AG04450 (cell line): ENCODE measurements at regions not wholly inside any gene's neighbourhood (a gene's known extent, or its start where the extent isn't known, plus 50 kb on each side); places are given as distances from the start of the nearest gene placed in this dataset.
A peak's percentile ranks its signal among the peaks of the same experiment; 100 is the strongest.

Experiments used
- CTCF ChIA-PET: fragments of 300-600, 350-600 bp; formaldehyde crosslinking; extraction: SDS; loops from one replicate; lab custom pipeline; 2022; ENCODE audit warnings: antibody characterized with exemption, inconsistent platforms; lab: Charles Lee
- POLR2A ChIA-PET: fragments of 350-600 bp; formaldehyde crosslinking; extraction: SDS; loops from one replicate; lab custom pipeline; 2021; ENCODE audit warnings: antibody characterized with exemption, inconsistent platforms; lab: Yijun Ruan, JAX
- DNase-seq: peaks from one replicate; pipeline ENCODE4 v3.0.0-alpha.2; 2011; ENCODE audit warnings: low read depth, low spot score
- H3K27ac ChIP-seq: one replicate; pipeline ENCODE4 v1.5.1; 2012; ENCODE audit warnings: low read depth, low read length, control low read depth
- H3K27me3 ChIP-seq: one replicate; pipeline ENCODE4 v1.6.0; 2012; ENCODE audit warnings: low read length; ENCODE audit not compliant: control insufficient read depth, insufficient read depth
- H3K4me3 ChIP-seq: 2 replicates; pipeline ENCODE4 v1.5.1; 2011; ENCODE audit warnings: mild to moderate bottlenecking, low read depth, low read length, control low read depth
- H3K9me3 ChIP-seq: 2 replicates; pipeline ENCODE4 v1.5.1; 2012; ENCODE audit warnings: low read length; ENCODE audit not compliant: control insufficient read depth, insufficient read depth
- TF ChIP-seq, protein P1 (sequence below): IDR thresholded peaks from 2 replicates; pipeline ENCODE4 v1.5.1; 2011; ENCODE audit warnings: low read depth, low read length, control low read depth, inconsistent platforms

DNA sequence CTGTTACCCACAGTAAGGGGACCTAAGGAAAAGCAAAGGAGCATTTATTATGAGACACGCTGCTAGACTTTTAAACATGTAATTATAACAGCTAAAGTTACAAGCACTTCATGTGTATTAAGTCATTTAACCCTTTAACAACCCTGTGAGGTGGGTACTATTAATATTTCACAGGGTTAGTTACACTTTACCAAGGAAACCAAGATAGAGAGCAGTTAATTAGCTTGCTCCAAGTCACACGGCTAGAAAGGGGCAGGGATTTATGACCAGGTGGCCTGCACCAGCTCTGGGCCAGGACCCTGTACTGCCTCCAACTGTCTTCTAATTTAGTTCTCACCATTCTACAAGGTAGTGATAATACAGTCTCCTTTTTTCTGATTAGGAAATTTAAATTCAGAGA lies 74.9 kb downstream of the RPL27A start:
- TF ChIP-seq, protein P1, sequence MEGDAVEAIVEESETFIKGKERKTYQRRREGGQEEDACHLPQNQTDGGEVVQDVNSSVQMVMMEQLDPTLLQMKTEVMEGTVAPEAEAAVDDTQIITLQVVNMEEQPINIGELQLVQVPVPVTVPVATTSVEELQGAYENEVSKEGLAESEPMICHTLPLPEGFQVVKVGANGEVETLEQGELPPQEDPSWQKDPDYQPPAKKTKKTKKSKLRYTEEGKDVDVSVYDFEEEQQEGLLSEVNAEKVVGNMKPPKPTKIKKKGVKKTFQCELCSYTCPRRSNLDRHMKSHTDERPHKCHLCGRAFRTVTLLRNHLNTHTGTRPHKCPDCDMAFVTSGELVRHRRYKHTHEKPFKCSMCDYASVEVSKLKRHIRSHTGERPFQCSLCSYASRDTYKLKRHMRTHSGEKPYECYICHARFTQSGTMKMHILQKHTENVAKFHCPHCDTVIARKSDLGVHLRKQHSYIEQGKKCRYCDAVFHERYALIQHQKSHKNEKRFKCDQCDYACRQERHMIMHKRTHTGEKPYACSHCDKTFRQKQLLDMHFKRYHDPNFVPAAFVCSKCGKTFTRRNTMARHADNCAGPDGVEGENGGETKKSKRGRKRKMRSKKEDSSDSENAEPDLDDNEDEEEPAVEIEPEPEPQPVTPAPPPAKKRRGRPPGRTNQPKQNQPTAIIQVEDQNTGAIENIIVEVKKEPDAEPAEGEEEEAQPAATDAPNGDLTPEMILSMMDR = no peak
- POLR2A ChIA-PET = interaction anchor here (2.2 kb wide), 1 partner anchor 38 kb away, joined by 9 read pairs; no protein-coding TSS in a partner anchor
- Histone ChIP-seq H3K27me3 (no peaks in the 10 kb centered on the region), H3K27ac (no peak overlapping the region), H3K9me3 (no peaks in the 10 kb centered on the region), H3K4me3 (no peak overlapping the region)
- CTCF ChIA-PET = interaction anchor here (0.6 to 0.9 kb wide), 3 partner anchors 11 to 417 kb away, joined by 3 to 4 read pairs (median 3); no protein-coding TSS in a partner anchor
- no peak for DNase-seq

DNA sequence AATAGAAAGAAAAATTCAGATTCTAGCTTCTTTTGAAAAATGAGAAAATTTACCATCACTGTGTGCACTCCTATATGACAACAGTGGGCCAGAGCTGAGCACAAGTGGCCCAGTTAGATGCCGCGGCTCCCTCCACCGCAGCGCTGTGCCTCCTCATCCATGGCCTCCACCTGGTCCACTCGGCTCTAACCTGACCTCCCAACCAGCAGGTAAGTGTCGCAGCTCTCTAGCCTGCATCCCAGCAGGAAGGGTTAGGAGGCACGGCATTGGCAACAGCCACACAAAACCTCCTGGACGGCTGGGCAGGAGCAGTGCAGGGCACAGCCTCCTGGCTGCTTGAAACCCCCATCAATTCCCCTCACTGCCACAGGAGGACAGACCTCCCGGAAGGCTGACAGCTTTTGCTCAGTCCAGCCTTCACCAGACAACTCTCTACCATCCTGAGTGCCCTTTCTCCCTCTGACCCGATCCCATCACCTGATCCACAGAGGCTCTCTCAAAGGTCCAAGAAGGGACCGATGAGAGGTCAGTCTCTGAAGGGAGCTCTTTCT lies 76.1 kb downstream of the RPL27A start:
- Histone ChIP-seq H3K9me3 (no peaks in the 10 kb centered on the region), H3K4me3 (no peak overlapping the region), H3K27ac (no peak overlapping the region), H3K27me3 (no peaks in the 10 kb centered on the region)
- CTCF ChIA-PET = interaction anchor here (0.6 to 1.8 kb wide), 4 partner anchors 10 to 154 kb away, joined by 3 to 6 read pairs (median 4); no protein-coding TSS in a partner anchor
- no peak for DNase-seq
- TF ChIP-seq, protein P1 = no peak
- POLR2A ChIA-PET = interaction anchor here (1.7 to 2.2 kb wide), 2 partner anchors 13 to 39 kb away, joined by 4 to 9 read pairs; no protein-coding TSS in a partner anchor

DNA sequence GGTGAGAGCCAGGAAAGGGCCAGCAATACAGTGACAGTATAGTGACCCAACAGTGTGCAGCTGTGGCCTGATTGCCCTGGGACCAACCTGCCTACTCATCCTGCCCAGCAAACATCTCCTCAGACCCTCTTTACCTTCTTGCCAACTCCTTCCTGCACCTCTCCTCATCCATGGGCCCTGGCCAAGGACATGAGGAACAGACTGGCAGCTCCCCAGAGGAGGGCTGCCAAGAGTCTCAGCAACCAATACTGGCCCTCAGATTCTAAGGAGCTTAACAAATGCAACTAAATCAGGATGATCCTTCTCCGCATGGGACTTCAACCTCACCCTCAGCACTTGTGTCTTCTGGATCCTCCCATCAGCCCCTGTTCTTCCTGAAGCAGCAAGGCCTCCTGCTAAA lies 77.0 kb downstream of the RPL27A start:
- H3K27ac ChIP-seq = no peak overlapping the region
- ChIA-PET CTCF (interaction anchor here (1.0 to 1.8 kb wide), 4 partner anchors 9 to 49 kb away, joined by 3 to 6 read pairs (median 3); no protein-coding TSS in a partner anchor), POLR2A (interaction anchor here (1.7 kb wide), 1 partner anchor 14 kb away, joined by 4 read pairs; no protein-coding TSS in a partner anchor)
- H3K4me3 ChIP-seq = no peak overlapping the region
- no peak for DNase-seq
- H3K27me3 ChIP-seq = no peaks in the 10 kb centered on the region
- no peaks in the 10 kb centered on the region for H3K9me3 ChIP-seq
- TF ChIP-seq, protein P1 = no peak

DNA sequence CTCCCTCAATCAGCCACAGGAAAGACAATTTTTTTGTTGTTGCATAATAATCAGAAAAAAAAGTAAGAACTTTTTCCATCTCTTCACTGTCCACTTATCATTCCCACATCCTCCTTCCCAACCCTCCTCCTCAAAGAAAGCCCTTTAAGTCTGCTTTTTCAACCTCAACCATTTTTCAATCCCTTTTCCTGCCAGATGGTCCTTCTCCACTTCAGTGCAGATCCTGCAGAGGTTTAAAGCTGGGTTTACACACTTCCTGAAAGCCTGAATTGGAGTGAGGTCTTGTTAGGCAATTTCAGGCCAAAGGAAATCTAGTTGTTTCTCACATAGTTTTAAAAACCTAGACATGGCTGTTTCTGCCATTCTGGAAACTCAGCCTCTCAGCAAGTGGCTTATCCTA lies 78.3 kb downstream of the RPL27A start:
- TF ChIP-seq, protein P1 = no peak
- no peaks in the 10 kb centered on the region for H3K27me3 ChIP-seq
- CTCF ChIA-PET = interaction anchor here (0.5 kb wide), 1 partner anchor 152 kb away, joined by 3 read pairs; no protein-coding TSS in a partner anchor
- no peak overlapping the region for H3K4me3 ChIP-seq
- DNase-seq = peak; percentile 36
- peak overlapping the region; percentile 34 for H3K27ac ChIP-seq
- H3K9me3 ChIP-seq = no peaks in the 10 kb centered on the region
- POLR2A ChIA-PET = no interaction called here

DNA sequence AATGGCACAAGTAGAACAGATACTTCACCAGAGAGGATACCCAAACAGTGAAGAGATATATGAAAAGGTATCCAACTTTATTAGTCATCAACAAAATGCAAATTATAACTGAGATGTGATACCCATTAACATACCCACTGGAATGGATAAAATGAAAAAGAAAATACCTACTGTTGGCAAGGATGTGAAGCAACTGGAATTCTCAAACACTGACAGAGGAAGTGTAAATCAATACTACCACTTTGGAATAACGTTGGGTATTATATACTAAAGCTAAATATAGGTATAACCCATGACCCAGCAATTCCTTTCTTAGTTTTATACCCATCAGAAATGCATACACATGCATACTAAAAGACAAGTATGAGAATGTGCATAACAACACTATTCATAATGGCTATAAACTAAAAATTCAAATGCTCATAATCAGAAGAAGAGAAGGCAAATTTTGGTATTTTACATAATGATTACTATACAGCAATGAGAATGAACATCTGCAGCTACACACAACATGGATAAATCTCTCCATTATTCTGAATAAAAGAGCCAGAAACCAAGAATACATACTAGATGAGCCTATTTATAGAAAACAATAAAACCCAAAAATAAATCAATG lies 80.6 kb downstream of the RPL27A start:
- no peaks in the 10 kb centered on the region for H3K9me3 ChIP-seq
- no peak overlapping the region for H3K27ac ChIP-seq
- no peak overlapping the region for H3K4me3 ChIP-seq
- DNase-seq = no peak
- ChIA-PET CTCF (no interaction called here), POLR2A (no interaction called here)
- no peaks in the 10 kb centered on the region for H3K27me3 ChIP-seq
- TF ChIP-seq, protein P1 = no peak
